HG02763 (cell line): ENCODE measurements at regions not wholly inside any gene's neighbourhood (a gene's known extent, or its start where the extent isn't known, plus 50 kb on each side); places are given as distances from the start of the nearest gene placed in this dataset.
A peak's percentile ranks its signal among the peaks of the same experiment; 100 is the strongest.

Source experiments
- ATAC-seq: cut with Tn5 transposase; IDR thresholded peaks from one replicate; pipeline ENCODE4 v1.9.1; 2021; ENCODE audit warnings: mild to moderate bottlenecking, moderate library complexity; ENCODE audit not compliant: unreplicated experiment

DNA sequence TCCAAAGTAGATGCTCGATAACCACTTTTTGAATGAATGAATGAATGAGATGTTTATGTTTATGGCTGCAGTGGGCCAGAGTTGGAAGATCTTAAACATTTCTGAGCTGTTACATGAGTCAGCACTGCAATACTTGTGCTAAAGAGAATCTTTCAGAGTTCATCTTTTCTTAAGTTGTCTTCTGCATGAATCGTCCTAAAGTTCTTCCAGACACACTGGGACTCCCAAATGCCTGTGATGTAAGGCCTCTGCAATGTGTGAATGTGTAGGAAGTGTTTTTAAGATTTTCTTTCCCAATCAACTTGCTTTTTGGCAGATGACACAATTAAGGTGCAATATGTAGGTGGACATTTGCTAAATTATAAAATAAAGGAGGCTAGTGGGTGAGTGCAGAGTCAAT is 50.3 kb upstream of the TRIM9 start:
- no peak for ATAC-seq

DNA sequence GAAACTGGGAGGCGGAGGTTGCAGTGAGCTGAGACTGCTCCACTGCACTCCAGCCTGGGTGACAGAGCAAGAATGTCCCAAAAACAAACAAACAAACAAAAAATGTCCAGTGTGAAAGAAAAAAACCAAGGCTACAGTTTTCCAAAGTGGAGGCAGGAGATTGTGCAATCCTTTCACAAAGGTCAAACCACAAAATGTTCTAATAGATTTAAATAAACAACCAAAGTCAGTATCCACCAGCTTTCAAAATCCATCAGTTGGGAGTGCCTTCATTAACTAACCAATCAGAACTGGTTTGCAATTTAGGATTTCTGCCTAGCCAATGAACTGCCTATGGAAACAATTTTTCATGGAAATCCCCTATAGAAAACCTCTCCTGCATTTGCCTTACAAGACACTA is 52.3 kb upstream of the TRIM9 start:
- no peak for ATAC-seq

DNA sequence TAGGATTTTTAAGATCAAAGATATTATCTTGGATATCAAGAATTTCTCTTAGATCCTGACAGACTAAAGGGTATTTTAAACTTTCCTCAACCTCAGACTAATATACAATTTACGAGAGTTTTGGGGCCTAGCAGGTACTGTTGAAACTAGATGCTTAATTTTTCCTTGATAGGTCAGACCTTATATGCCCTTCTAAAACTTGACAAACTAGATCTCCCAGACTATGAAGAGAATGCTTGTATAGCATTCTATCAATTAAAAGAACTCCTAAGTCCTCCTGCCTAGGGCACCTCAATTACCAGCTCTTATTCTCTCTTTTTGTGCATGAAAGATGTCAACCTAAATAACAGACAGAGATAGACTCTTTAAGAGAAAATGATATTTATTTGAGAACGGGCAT is 60.4 kb upstream of the TRIM9 start:
- ATAC-seq, result no peak

DNA sequence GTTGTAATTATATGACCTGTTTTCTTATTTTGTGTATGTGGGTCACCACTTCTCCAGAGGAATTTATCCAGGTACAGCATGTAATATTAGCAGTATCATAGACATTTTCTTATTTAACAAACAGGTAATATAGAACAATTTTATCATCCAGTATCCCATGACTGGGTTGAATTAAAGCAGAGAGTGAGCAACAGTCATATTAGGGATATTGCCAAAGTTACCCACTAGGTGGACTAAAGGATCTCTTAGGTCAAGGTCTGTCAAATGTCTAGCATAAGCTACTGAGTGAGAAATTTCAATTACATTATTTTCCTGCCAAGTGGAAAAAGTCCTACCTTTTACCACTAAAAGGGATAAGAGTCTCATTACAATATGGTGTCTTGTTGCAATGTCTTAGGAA is 62.1 kb upstream of the TRIM9 start:
- ATAC-seq, result no peak

DNA sequence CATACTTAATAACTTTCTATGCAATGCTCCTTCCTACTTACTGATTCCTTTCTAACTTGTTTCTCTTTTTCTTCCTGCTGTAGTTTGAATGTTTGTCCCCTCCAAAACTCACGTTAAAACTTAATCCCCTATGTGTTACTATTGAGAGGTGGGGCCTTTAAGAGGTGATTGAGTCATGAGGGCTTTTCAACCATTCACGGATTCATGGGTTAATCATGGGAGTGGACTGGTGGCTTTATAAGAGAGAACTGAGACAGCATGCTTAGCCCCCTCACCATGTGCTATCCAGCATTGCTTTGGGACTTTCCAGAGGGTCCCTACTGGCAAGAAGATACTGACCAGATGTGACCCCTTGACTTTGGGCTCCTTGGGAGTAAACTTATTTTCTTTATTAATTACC is 66.0 kb upstream of the TRIM9 start:
- ATAC-seq, result no peak

DNA sequence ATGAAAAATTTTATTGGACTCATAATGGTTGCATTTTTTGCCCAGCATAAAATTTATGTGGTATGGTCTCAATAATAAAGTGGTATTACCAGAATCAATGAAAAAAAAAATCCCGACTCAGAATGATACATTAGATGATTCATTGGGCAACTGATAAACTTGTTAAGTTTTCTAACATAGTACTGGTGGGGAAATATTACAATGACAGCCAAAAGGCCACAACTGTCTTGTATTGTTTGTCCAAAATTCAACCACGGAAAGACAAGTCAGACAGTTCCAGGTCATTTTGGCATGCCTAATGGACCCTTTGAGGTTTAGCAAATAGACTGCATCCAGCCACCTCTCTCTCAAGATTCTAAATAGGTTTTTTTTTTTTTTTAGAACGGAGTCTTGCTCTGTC is 70.5 kb upstream of the TRIM9 start:
- ATAC-seq, result no peak

DNA sequence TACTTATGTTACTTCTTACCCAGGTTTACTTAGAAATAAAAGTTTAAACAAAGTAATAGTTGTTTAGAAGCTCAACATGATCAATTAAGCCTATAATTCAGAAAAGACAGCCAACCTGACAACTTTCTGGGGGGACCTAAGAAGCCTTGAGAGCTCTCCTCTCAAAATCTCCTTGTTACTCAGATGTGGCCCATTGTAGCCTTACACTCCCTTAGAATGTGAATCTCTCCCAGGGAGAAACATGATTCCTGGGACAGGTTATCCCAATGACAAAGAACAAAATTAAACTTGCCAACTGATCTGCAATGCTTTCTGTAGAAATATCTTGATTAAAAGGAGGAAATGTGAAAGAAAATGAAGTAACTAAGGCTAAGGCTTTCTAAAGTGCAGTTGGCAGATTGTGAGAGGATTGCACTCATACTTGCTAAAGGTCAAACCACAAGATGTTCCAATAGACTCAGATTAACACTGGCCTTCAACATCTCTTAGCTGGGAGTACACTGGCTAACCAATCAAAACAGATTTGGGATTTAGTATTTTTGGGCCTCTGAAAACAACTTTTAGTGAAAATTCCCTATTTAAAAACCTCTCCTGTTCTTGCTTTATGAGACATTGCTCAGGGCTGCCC is 72.3 kb upstream of the TMX1 start:
- ATAC-seq, result no peak

DNA sequence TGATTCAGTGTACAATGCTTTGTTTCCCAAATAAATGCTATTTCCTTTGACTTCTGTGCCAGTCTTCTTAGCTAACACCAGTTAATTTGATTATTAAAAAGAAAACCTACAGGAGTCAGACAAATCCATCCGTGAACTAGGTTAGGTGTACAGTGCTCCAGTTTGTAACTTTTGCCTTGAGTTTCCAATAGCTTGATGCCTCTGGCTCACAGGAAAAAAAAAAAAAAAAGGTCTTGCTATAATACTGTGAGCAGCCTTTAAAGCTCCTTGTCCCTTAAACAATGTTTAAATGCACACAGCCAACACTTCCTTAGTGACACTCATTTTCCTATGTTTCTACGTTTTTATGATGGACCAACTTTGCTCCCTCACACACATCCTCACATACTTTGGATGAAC is 71.8 kb upstream of the TMX1 start:
- ATAC-seq, result no peak

DNA sequence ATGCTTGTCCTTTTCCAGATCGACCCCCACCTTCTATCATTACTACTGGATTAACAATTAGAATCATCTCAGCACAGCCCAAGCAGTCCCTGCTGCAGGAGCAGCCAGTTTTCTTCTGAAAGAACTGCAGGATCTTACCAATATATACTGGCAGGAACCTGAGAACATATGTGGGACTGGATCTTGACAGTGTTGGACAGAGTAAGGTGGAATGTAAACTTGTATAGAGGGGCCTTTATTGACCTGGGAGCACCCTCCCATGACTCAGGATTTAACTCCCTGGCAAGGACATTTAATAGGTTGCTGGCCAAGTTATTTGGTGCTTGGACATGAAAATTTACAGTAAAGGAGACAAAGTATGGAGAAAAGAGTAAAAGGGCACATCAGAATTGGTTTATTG is 66.2 kb upstream of the TMX1 start:
- ATAC-seq, result no peak

DNA sequence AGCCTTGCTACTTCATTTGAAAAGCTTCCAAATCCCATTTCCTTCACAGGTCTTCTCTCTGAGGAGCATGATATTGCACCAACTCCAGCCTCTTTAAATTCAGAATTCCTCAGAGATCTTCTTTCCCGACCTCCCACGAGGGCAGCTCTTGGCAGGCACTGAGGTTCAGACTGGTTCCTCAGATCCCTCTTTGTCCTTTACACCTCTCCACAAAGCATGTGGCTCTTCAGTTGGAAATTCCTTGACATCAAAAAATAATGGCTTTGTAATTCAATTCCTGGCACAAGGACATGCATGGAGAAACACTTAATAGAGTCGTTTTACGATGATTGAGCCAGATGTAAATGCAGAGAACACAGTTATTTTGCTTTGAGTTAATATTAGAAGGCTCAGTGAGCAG is 63.2 kb upstream of the TMX1 start:
- no peak for ATAC-seq

DNA sequence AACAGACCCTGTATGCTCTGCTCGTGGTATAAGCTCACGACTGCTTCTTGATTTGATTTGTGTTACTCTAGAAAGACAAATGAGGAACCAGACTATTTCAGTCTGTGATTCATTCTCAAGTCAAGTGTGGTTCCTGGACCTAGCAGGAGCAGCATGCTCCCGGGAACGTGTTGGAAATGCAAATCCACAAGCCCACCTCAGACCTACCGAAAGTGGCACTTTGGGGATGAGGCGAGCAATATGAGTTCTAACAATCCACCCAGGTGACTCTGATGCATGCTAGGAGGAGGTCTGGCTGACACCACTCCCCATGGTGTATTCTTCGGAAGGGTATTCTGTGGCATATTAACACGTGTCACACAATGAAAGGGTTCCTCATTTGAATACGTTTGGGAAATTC is 59.5 kb upstream of the TMX1 start:
- ATAC-seq, result peak; percentile 73

DNA sequence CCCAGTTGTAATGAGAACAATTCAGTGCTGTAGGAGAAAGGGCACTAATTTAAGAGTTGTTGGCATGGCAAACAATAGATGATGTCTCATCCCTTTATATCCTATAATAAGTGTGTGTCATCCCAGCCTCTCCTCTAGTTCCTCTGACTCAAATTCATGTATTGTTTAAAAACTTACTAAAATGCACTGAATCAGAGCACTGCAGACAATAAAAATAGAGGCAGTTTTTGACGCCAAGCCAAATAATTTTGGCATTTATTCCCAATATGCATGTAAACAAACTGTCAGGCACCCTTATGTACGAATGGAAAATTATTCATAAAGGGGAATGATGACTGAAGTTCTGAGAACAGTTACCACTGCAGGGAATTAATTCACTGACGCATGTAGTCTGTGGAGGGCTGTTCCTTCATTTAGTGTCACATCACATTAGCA is 57.9 kb upstream of the TMX1 start:
- ATAC-seq, result no peak

DNA sequence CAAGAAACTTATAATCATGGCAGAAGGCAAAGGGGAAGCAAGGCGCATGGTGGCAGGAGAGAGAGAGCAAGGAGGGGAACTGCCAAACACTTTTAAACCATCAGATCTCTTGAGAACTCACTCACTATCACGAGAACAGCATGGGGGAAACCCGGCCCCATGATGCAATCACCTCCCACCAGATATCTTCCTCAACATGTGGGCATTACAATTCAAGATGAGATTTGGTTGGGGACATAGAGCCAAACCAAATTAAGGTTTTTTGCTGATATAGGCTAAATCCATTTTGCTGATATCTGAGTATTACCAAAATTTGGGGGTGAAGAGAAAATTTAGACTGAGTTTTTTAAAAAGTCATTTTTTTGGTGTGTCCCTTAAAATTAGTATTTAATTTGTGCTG is 54.9 kb upstream of the TMX1 start:
- no peak for ATAC-seq

DNA sequence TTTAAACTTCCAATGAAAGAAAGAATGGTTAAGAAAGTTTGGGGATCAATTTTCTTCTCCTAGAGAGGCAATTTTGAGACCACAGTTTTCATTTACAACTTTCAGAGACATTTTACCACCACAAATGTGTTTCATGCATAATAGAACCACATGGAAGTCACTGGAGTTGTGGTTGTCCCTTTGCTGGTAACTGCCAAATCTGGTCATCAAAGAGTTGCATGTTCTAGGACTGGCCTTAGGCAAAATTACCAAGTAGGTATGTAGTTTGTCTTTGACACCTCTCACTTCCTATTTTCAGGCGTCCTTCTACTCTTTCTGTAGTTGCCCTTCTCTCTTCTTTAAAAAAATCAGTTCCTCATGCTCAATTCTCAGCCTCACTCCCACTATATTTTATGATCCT is 54.3 kb upstream of the TMX1 start:
- peak; percentile 65 for ATAC-seq

DNA sequence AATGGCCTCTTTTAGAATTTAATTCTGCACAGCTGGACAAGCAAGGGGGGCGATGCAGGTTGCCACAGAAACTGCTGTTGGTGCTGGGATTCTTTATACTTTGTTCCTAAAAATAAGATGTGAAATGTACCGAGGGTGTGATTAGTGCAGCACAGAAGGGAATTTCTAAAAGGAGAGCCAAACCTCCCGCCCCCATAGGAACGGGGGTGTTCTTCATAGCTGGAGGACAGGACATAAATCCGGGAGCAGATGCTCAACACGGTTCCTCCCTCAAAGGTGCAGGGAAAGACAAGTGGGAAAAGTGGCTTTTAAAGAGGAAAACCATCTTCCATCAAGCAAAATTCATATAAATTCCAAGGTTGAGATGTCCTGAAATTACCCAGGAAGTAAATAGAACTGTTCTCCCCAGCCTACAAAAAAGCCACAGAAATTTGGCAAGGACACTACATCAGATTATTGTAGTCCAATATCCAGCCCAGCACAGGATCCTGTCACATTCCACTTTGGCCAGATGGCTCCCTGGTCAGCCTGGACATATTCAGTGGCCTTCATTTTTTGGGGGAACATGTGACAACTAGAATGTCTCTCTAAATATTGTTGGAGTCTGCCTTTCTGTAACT is 51.4 kb upstream of the TMX1 start:
- no peak for ATAC-seq

DNA sequence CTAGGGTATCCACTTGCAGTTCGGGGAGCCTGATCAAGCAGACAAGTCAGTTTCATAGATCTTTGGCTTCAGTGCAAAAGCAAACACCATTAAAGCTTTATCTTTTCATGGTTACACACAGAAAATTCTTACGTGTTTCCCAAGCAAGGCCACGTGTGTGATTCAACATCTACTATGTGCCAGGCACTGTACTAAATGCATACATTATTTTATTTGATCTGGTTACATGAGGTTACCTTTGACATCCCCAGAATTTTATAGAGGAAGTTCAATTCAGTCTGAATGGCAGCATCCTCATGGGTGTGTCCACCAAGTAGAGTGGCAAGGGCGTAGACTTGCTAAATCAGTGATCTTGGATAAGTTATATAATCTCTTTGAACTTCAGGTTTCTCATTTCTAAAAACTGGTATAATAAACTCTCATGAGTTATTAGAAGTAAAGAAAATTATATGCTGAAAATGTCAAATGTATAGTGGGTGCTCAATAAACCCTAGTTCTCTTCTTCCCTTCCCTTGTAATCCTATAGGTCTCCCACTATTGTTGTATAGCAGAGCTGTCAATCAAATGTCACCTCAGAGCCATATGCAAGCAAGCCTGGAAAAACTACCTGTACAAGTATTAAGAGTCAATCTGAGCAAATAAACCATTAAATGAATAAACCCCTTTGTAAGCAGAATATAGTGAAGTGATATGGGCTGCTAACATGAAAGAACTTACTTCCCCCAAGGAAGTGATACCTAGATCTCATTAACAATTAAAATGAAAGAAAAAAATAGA is 50.3 kb upstream of the TMX1 start:
- ATAC-seq, result no peak
